ENCODE measurements at regions not wholly inside any gene's neighbourhood (a gene's known extent, or its start where the extent isn't known, plus 50 kb on each side); places are given as distances from the start of the nearest gene placed in this dataset.

- no peak for FAIRE-seq
- intact Hi-C loops (cut with micrococcal nuclease): no loop called here
- no peak for DNase-seq (ENCODE audit: low read depth, low spot score)
- H3K27ac ChIP-seq (ENCODE audit: insufficient read depth, low read depth, low read length): no peak overlapping the region
- H3K36me3 ChIP-seq (ENCODE audit: control insufficient read depth in 2 of 2, extremely low read depth in 1 of 2, insufficient read depth in 2 of 2, low read length in 2 of 2): no peaks in the 10 kb centered on the region
- POLR2A ChIA-PET: interaction anchor here (0.7 kb wide), 1 partner anchor 11 kb away, joined by 3 read pairs; no protein-coding TSS in a partner anchor
- H3K79me2 ChIP-seq (ENCODE audit: control insufficient read depth, insufficient read depth, low read length): no peaks in the 10 kb centered on the region
- dilution Hi-C loops (cut with MboI; ENCODE audit: extremely low pct_ligation_motif_present, low sequenced_read_pairs): no loop called here
- no peak overlapping the region for H3K9ac ChIP-seq (replicated peaks; ENCODE audit: extremely low read depth, insufficient read depth, low read length)
- CTCF ChIA-PET: no interaction called here
- no peaks in the 10 kb centered on the region for H3K9me1 ChIP-seq (replicated peaks; ENCODE audit: control insufficient read depth, extremely low read depth, insufficient read depth, low read length)
- H3K4me1 ChIP-seq (ENCODE audit: control insufficient read depth, extremely low read depth, insufficient read depth, low read length): no peaks in the 10 kb centered on the region
- no peaks in the 10 kb centered on the region for H3K27me3 ChIP-seq (ENCODE audit: control insufficient read depth in 2 of 2, insufficient read depth in 2 of 2, low read length in 2 of 2)
- H2AFZ ChIP-seq (ENCODE audit: low read depth, low read length): no peak overlapping the region
- no peak overlapping the region for H3K4me2 ChIP-seq (ENCODE audit: insufficient read depth, low read length)
- no peaks in the 10 kb centered on the region for H3K9me3 ChIP-seq (replicated peaks; ENCODE audit: control insufficient read depth, insufficient read depth, low read length)
- TF ChIP-seq EZH2 (IDR thresholded peaks at IDR 0.05; ENCODE audit: borderline replicate concordance, low read depth, low read length, severe bottlenecking) (no peak), FOS (IDR thresholded peaks at IDR 0.05; ENCODE audit: borderline replicate concordance, insufficient read depth, low read length) (no peak), GATA2 (IDR thresholded peaks at IDR 0.05; ENCODE audit: insufficient read depth, insufficient read length, low read depth, low read length) (no peak), POLR2A (IDR thresholded peaks at IDR 0.05; ENCODE audit: low read depth, low read length) (no peak), POLR2AphosphoS5 (IDR thresholded peaks at IDR 0.05; ENCODE audit: insufficient read depth, low read depth, low read length) (no peak), JUN (IDR thresholded peaks at IDR 0.05; ENCODE audit: borderline replicate concordance, insufficient read depth, insufficient read length, low read depth) (no peak), MAX (IDR thresholded peaks at IDR 0.05; ENCODE audit: insufficient read depth, insufficient read length) (no peak), MYC (IDR thresholded peaks at IDR 0.05; ENCODE audit: low read depth, low read length) (no peak), CTCF (IDR thresholded peaks at IDR 0.05; ENCODE audit: extremely low read depth in 1 of 2, insufficient read depth in 1 of 2, low read depth in 1 of 2, low read length in 2 of 2) (no peak)
- no peak overlapping the region for H3K4me3 ChIP-seq (replicated peaks in 1 of 3; ENCODE audit: insufficient read depth in 1 of 3, low read depth in 1 of 3, low read length in 3 of 3)
- no TSS peak for BruUV-seq (replicated peaks)
- no peaks in the 10 kb centered on the region for H4K20me1 ChIP-seq (replicated peaks; ENCODE audit: control insufficient read depth, extremely low read depth, insufficient read depth, low read length)
Observed at GRCh38 chr5:106730912-106731311, 939.8 kb downstream of the EFNA5 start.

All from endothelial cell of umbilical vein (primary cell).